Muscle layer of duodenum (tissue), 2 donors: ENCODE measurements at regions not wholly inside any gene's neighbourhood (a gene's known extent, or its start where the extent isn't known, plus 50 kb on each side); places are given as distances from the start of the nearest gene placed in this dataset.
A peak's percentile ranks its signal among the peaks of the same experiment; 100 is the strongest.

ENCODE experiments used
- H3K27ac ChIP-seq: one replicate; pipeline ENCODE4 v1.7.0; 2013; ENCODE audit warnings: mild to moderate bottlenecking, low read length
- H3K27me3 ChIP-seq: one replicate; pipeline ENCODE4 v1.7.0; 2013; ENCODE audit warnings: low read depth, mild to moderate bottlenecking, control low read depth, low read length
- H3K36me3 ChIP-seq, 2 donors: one replicate each; pipeline ENCODE4 v1.7.0; 2013; ENCODE audit warnings: low read length in 2 of 2, control low read depth in 1 of 2, mild to moderate bottlenecking in 1 of 2; ENCODE audit not compliant: insufficient read depth in 2 of 2, control insufficient read depth in 1 of 2
- H3K4me1 ChIP-seq, 2 donors: one replicate each; pipeline ENCODE4 v1.7.0; 2013; ENCODE audit warnings: low read length in 2 of 2, mild to moderate bottlenecking in 2 of 2, control low read depth in 1 of 2, moderate library complexity in 1 of 2; ENCODE audit not compliant: insufficient read depth in 2 of 2, control insufficient read depth in 1 of 2
- H3K4me3 ChIP-seq, 2 donors: one replicate each; pipeline ENCODE4 v1.7.0; 2013; ENCODE audit warnings: low read length in 2 of 2, low read depth in 1 of 2, mild to moderate bottlenecking in 1 of 2
- H3K9me3 ChIP-seq, 2 donors: one replicate each; pipeline ENCODE4 v1.7.0; 2013; ENCODE audit warnings: low read length in 2 of 2, control low read depth in 1 of 2, mild to moderate bottlenecking in 1 of 2; ENCODE audit not compliant: control insufficient read depth in 1 of 2
- donor health status: healthy.

- Histone ChIP-seq H3K27ac (no peak overlapping the region), H3K4me3 (no peak overlapping the region), H3K27me3 (no peaks in the 10 kb centered on the region), H3K4me1 (no peaks in the 10 kb centered on the region), H3K9me3 (no peaks in the 10 kb centered on the region), H3K36me3 (no peaks in the 10 kb centered on the region)
These were observed 253.2 kb upstream of the IRX5 start for GRCh38 chr16:54677308-54677950.

DNA sequence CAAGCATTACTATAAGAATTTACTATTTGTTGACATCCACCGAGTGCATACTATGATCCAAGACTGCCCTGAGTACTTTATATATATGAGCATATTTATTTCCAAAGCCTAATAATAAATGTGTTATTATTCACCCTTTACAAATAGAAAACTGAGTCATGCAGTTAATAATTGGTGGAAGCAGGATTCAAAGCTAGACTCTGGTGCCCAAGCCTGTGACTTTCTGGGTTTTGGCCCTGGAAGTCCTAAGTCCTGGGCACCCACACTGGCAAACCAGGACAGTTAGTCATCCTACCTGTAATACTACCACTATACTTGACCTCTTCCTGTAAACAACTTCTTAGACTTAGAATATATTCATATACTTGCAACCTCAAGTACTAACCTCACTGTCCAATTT lies 257.4 kb upstream of the IRX5 start:
- H3K9me3 ChIP-seq, result peaks cover 0 to 8% of the 10 kb centered on the region in 2 donors
- H3K4me1 ChIP-seq, result no peaks in the 10 kb centered on the region
- no peaks in the 10 kb centered on the region for H3K27me3 ChIP-seq
- H3K27ac ChIP-seq, result no peak overlapping the region
- H3K36me3 ChIP-seq, result no peaks in the 10 kb centered on the region
- H3K4me3 ChIP-seq, result no peak overlapping the region

- no peak overlapping the region for H3K4me3 ChIP-seq
- H3K9me3 ChIP-seq, result peaks cover 0 to 11% of the 10 kb centered on the region in 2 donors
- H3K27ac ChIP-seq, result no peak overlapping the region
- no peaks in the 10 kb centered on the region for H3K36me3 ChIP-seq
- no peaks in the 10 kb centered on the region for H3K27me3 ChIP-seq
- no peaks in the 10 kb centered on the region for H3K4me1 ChIP-seq
These were observed 258.2 kb upstream of the IRX5 start for GRCh38 chr16:54672500-54672899.

DNA sequence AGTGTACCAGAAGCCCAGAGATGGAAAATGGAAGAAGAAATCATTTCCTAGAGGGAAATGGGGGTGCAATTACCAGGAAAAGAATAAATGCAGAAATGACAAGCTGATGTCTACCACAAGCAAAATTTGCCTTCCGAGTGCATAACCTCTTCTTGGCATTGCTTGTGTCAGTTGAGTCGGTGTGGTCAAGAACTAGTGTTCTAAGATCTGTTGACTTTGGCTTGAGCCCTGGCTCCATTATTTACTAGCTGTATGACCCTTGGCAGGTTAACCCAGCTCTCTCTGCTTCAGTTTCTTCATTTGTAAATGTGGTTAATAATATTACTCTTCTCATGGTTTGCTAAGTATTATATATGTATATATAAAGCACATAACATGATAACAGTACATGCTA lies 273.0 kb upstream of the IRX5 start:
- no peaks in the 10 kb centered on the region for H3K36me3 ChIP-seq
- H3K4me1 ChIP-seq, result peaks cover 0 to 13% of the 10 kb centered on the region in 2 donors
- peaks cover 0 to 4% of the 10 kb centered on the region in 2 donors for H3K9me3 ChIP-seq
- H3K27me3 ChIP-seq, result no peaks in the 10 kb centered on the region
- H3K4me3 ChIP-seq, result no peak overlapping the region
- H3K27ac ChIP-seq, result no peak overlapping the region

DNA sequence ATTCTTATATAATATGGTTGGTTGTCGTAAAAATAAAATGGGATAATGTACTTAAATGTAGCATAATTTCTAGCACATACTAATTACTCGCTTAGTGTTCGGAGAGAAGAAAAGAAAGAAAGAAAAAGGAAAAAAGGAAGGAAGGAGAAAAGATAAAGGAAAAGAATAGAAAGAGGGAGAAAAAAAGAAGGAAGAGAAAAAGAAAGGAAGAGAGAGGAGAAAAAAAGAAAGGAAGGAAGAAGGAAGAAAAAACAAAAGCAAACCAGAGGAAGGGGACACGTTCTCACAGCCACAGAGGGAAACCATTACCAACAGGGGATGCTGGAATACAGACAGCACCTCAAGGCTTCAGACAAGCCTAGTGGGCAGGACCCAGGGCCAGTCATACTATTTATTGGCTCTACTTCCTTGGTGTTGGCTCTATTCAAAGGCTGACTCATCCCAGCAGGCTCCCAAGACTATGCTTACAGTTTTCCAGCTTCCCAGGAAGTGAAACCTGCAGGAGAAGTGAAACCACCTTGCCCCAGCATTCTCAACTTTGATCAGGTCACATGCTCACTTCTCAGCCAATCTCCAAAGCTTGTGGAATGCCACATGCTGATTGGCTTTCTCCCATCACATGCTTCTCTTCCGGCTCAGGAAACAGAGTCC lies 273.5 kb upstream of the IRX5 start:
- Histone ChIP-seq H3K4me3 (no peak overlapping the region), H3K27ac (no peak overlapping the region), H3K36me3 (no peaks in the 10 kb centered on the region), H3K4me1 (peaks cover 0 to 13% of the 10 kb centered on the region in 2 donors), H3K27me3 (no peaks in the 10 kb centered on the region), H3K9me3 (peaks cover 0 to 4% of the 10 kb centered on the region in 2 donors)

GRCh38 chr16:54655121-54655590 lies 275.5 kb upstream of the IRX5 start:
- no peak overlapping the region for H3K27ac ChIP-seq
- H3K4me3 ChIP-seq, result peak overlapping the region in 1 of 2 donors; percentile 41
- no peaks in the 10 kb centered on the region for H3K36me3 ChIP-seq
- no peaks in the 10 kb centered on the region for H3K27me3 ChIP-seq
- peaks cover 0 to 13% of the 10 kb centered on the region in 2 donors for H3K4me1 ChIP-seq
- no peaks in the 10 kb centered on the region for H3K9me3 ChIP-seq

- Histone ChIP-seq H3K9me3 (no peaks in the 10 kb centered on the region), H3K36me3 (no peaks in the 10 kb centered on the region), H3K27me3 (no peaks in the 10 kb centered on the region), H3K27ac (no peak overlapping the region), H3K4me1 (peaks cover 0 to 13% of the 10 kb centered on the region in 2 donors), H3K4me3 (no peak overlapping the region)
These were observed 276.2 kb upstream of the IRX5 start for GRCh38 chr16:54654429-54654828.

DNA sequence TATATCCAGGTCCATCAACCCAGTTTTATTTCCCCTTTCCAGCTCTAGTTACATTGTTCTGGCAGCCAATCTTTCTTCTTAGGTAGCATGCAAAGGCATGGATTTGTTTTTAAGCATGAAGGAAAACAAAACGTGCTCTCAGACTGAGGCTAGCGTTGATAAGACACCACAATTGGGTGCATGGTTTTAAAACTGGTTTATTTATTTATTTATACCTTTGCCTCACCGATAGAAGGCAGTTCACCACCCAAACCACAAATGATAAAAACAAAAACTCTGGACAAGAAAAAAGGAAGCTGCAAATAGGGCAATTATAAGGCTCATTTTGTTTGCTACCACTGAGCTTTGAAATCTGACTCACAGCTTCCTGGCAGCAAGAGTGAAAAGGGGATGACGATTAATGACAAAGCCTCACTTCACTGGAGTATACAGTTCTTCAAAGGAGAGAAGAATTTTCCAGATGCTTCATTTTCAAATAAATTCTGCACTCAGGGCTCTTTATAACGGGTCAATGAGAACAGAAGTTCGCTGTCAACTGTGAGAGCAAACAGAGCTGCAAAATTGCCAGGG lies 278.4 kb upstream of the IRX5 start:
- Histone ChIP-seq H3K9me3 (no peaks in the 10 kb centered on the region), H3K27ac (no peak overlapping the region), H3K36me3 (no peaks in the 10 kb centered on the region), H3K4me3 (no peak overlapping the region), H3K4me1 (peaks cover 0 to 13% of the 10 kb centered on the region in 2 donors), H3K27me3 (no peaks in the 10 kb centered on the region)

DNA sequence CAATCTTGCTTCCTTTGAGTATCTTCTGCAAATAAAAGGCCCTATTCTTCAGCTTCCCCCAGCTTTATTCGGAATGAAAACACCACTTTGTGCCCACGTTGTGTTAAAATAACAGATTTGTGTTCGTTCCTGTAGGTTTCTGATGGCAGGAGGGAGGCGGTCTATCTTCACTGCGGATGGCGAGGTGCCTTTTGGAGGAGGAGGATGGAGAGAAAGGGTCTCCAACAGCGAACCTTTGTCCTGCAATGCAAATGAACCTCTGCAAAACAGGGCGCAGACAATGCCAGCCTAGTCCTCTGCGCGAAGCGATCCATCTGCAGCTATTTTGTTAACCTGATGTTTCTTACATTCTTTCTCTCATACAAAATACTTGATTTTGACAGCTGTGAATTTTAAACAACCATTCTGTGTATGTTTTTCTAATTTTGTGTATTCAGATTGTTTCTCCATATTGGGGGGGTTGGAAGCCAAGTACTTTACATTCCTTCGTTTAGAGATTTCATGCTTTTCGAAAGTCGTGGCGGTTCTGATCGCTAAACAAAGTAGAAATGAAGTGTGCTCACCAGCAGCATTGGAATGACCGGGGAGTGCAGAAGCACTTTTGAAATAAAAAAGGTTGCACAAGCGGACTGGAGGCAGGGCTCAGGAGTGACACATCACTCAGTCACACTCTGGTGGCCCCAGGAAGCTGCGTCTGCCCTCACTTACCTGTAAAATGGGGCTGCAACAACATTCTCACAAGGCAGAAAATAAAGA lies 279.0 kb upstream of the IRX5 start:
- Histone ChIP-seq H3K4me1 (peaks cover 0 to 13% of the 10 kb centered on the region in 2 donors), H3K27ac (no peak overlapping the region), H3K4me3 (no peak overlapping the region), H3K27me3 (no peaks in the 10 kb centered on the region), H3K9me3 (no peaks in the 10 kb centered on the region), H3K36me3 (no peaks in the 10 kb centered on the region)

DNA sequence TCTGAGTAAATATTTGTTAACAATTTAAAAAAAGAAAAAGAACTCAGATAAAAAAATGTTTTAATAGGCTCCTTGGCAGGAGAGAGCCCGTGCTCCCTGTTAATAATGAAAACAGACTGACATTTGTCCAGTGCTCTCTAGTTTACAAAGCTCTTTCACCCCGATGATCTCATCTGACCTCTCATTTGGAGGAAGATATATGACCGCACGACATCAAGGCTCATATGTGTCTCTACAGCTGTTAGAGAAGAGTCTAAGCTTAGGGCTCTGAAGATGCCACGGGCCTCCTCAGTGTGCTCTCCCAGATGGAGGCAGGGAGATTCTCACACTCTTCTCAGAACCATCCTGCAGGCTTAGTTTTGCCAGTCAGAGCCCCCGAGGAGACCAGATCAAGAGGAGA lies 280.8 kb upstream of the IRX5 start:
- Histone ChIP-seq H3K4me3 (no peak overlapping the region), H3K27ac (no peak overlapping the region), H3K36me3 (no peaks in the 10 kb centered on the region), H3K27me3 (no peaks in the 10 kb centered on the region), H3K9me3 (no peaks in the 10 kb centered on the region), H3K4me1 (peaks cover 0 to 7% of the 10 kb centered on the region in 2 donors)

- H3K27ac ChIP-seq, result no peak overlapping the region
- H3K27me3 ChIP-seq, result no peaks in the 10 kb centered on the region
- H3K4me3 ChIP-seq, result no peak overlapping the region
- no peaks in the 10 kb centered on the region for H3K4me1 ChIP-seq
- H3K9me3 ChIP-seq, result no peaks in the 10 kb centered on the region
- no peaks in the 10 kb centered on the region for H3K36me3 ChIP-seq
These were observed 282.1 kb upstream of the IRX5 start for GRCh38 chr16:54648575-54648974.
